NB4 (cell line): ENCODE measurements at regions not wholly inside any gene's neighbourhood (a gene's known extent, or its start where the extent isn't known, plus 50 kb on each side); places are given as distances from the start of the nearest gene placed in this dataset.
"Not testable (repeated sequence)": the region's sequence is repeated elsewhere in the genome, so short reads cannot be mapped to it uniquely, and the experiment has no call there.

Experiments
- DNase-seq: peaks from one replicate; pipeline ENCODE4 v3.0.0; 2010; ENCODE audit warnings: low read depth
- H3K4me3 ChIP-seq: one replicate; pipeline ENCODE4 v1.5.1; 2011; ENCODE audit warnings: mild to moderate bottlenecking, low read depth, low read length, moderate library complexity
- CTCF ChIP-seq: IDR thresholded peaks from one replicate; pipeline ENCODE4 v1.5.1; 2012; ENCODE audit warnings: low read depth, low read length
- MAX ChIP-seq: IDR thresholded peaks from 2 replicates; pipeline ENCODE4 v1.6.1; 2011; ENCODE audit warnings: low read depth, low read length
- MYC ChIP-seq: IDR thresholded peaks from 2 replicates; pipeline ENCODE4 v1.6.1; 2011; ENCODE audit warnings: low read depth, low read length
- POLR2A ChIP-seq: IDR thresholded peaks from 2 replicates; pipeline ENCODE4 v1.6.1; 2011; ENCODE audit warnings: mild to moderate bottlenecking; ENCODE audit not compliant: insufficient read length; ENCODE audit errors: extremely low read depth

- DNase-seq = no peak
- H3K4me3 ChIP-seq = no peak overlapping the region
- TF ChIP-seq MYC (no peak), MAX (no peak), POLR2A (no peak), CTCF (no peak)
Measured at GRCh38 chrX:113492895-113493294, 652.3 kb upstream of the AMOT start.

- no peak overlapping the region for H3K4me3 ChIP-seq
- no peak for TF ChIP-seq MYC
- no peak for TF ChIP-seq CTCF
- TF ChIP-seq POLR2A = no peak
- no peak for TF ChIP-seq MAX
- DNase-seq = no peak
Measured at GRCh38 chrX:113473418-113473817, 632.8 kb upstream of the AMOT start.

GRCh38 chrX:113473015-113473414 lies 632.4 kb upstream of the AMOT start:
- not testable (repeated sequence) for H3K4me3 ChIP-seq, DNase-seq

GRCh38 chrX:113470166-113470565 lies 629.5 kb upstream of the AMOT start:
- H3K4me3 ChIP-seq = no peak overlapping the region
- DNase-seq = no peak
- TF ChIP-seq MAX (no peak), CTCF (no peak), POLR2A (no peak), MYC (no peak)

- no peak overlapping the region for H3K4me3 ChIP-seq
- no peak for DNase-seq
- no peak for TF ChIP-seq POLR2A
Measured at GRCh38 chrX:113457719-113458118, 617.1 kb upstream of the AMOT start.

- TF ChIP-seq MYC = no peak
- TF ChIP-seq MAX = no peak
- no peak for TF ChIP-seq CTCF
- TF ChIP-seq POLR2A = no peak
- H3K4me3 ChIP-seq = no peak overlapping the region
- DNase-seq = no peak
Measured at GRCh38 chrX:113455582-113455981, 615.0 kb upstream of the AMOT start.

- H3K4me3 ChIP-seq = no peak overlapping the region
- no peak for DNase-seq
- no peak for TF ChIP-seq MYC
- no peak for TF ChIP-seq CTCF
- no peak for TF ChIP-seq POLR2A
- TF ChIP-seq MAX = no peak
Measured at GRCh38 chrX:113429011-113429410, 588.4 kb upstream of the AMOT start.
